NB4 (cell line): ENCODE measurements at regions not wholly inside any gene's neighbourhood (a gene's known extent, or its start where the extent isn't known, plus 50 kb on each side); places are given as distances from the start of the nearest gene placed in this dataset.

Experiments used
- DNase-seq: peaks from one replicate; pipeline ENCODE4 v3.0.0; 2010; ENCODE audit warnings: low read depth
- H3K4me3 ChIP-seq: one replicate; pipeline ENCODE4 v1.5.1; 2011; ENCODE audit warnings: mild to moderate bottlenecking, low read depth, low read length, moderate library complexity
- MYC ChIP-seq: IDR thresholded peaks from 2 replicates; pipeline ENCODE4 v1.6.1; 2011; ENCODE audit warnings: low read depth, low read length
- POLR2A ChIP-seq: IDR thresholded peaks from 2 replicates; pipeline ENCODE4 v1.6.1; 2011; ENCODE audit warnings: mild to moderate bottlenecking; ENCODE audit not compliant: insufficient read length; ENCODE audit errors: extremely low read depth
- TF ChIP-seq, protein P1 (sequence below): IDR thresholded peaks from 2 replicates; pipeline ENCODE4 v1.6.1; 2011; ENCODE audit warnings: low read depth, low read length
- TF ChIP-seq, protein P2 (sequence below): IDR thresholded peaks from one replicate; pipeline ENCODE4 v1.5.1; 2012; ENCODE audit warnings: low read depth, low read length

- no peak overlapping the region for H3K4me3 ChIP-seq
- DNase-seq: no peak
- TF ChIP-seq POLR2A (no peak), MYC (no peak)
- TF ChIP-seq, protein P1, sequence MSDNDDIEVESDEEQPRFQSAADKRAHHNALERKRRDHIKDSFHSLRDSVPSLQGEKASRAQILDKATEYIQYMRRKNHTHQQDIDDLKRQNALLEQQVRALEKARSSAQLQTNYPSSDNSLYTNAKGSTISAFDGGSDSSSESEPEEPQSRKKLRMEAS: no peak
- TF ChIP-seq, protein P2, sequence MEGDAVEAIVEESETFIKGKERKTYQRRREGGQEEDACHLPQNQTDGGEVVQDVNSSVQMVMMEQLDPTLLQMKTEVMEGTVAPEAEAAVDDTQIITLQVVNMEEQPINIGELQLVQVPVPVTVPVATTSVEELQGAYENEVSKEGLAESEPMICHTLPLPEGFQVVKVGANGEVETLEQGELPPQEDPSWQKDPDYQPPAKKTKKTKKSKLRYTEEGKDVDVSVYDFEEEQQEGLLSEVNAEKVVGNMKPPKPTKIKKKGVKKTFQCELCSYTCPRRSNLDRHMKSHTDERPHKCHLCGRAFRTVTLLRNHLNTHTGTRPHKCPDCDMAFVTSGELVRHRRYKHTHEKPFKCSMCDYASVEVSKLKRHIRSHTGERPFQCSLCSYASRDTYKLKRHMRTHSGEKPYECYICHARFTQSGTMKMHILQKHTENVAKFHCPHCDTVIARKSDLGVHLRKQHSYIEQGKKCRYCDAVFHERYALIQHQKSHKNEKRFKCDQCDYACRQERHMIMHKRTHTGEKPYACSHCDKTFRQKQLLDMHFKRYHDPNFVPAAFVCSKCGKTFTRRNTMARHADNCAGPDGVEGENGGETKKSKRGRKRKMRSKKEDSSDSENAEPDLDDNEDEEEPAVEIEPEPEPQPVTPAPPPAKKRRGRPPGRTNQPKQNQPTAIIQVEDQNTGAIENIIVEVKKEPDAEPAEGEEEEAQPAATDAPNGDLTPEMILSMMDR: no peak
These were observed 359.4 kb downstream of the ENC1 start for GRCh38 chr5:74281166-74281565.

GRCh38 chr5:74280306-74280705 lies 360.2 kb downstream of the ENC1 start:
- DNase-seq: no peak
- H3K4me3 ChIP-seq: no peak overlapping the region
- no peak for TF ChIP-seq MYC
- TF ChIP-seq, protein P2: no peak
- TF ChIP-seq, protein P1: no peak
- TF ChIP-seq POLR2A: no peak

GRCh38 chr5:74279244-74279643 lies 361.3 kb downstream of the ENC1 start:
- TF ChIP-seq, protein P1: no peak
- TF ChIP-seq, protein P2: no peak
- TF ChIP-seq POLR2A: no peak
- TF ChIP-seq MYC: no peak
- no peak overlapping the region for H3K4me3 ChIP-seq
- no peak for DNase-seq

DNA sequence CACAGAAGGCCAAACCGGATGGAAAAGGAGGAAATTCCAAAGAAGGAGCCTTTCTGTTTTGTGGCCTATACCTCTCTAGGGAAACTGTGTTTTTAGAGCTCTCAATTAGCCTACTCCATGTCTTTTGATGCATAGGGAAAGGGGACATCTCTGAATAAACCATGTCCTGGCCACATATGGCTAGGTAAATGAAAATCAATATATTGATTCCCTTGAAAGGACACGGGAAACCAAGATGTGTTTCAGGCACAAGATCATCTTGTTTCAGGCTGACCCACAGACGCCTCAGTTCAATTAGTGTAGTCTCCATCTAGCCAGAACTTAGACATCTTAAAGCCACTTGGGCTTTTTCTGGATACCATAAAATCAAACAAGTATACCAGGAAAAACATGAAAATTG lies 363.1 kb downstream of the ENC1 start:
- no peak overlapping the region for H3K4me3 ChIP-seq
- TF ChIP-seq, protein P2: no peak
- TF ChIP-seq, protein P1: no peak
- DNase-seq: no peak

DNA sequence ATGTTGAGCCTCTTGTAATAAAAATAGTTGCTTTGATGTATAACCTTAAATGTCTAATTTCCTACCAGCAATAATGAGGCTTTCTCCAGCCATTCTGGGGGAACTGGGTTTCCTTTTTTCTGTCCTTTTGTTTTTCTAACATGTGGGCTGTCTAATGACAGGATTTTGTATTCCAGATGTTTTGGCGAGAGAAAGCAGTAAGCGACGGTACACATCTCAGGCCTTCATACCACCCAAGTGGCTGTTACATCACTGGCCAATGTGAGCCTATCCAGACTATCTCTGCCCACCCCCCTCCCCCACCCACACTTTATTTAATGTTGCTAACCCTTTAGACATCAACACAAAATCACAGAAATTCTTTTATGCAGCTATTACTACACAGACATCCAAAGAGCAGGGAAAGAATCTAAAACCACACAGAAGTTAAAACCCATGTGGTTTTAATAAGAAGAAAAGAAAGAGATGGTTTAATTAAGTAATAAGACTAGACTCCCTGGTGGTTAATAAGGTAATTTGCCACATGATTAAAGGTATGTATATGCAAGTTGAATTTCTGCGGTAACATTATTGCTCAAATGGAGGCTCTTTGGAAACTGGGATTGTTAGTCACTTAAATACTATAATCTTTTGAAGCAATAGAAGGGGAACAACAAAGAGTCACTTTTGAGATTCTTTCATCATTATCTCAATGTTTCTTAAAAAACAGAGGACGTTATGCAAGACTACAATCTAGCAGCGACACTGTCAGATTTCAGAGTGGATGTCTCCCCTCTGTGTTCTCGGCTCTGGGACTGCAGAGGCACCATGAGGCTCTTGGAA lies 365.1 kb downstream of the ENC1 start:
- H3K4me3 ChIP-seq: no peak overlapping the region
- TF ChIP-seq MYC (no peak), POLR2A (no peak)
- TF ChIP-seq, protein P2: no peak
- TF ChIP-seq, protein P1: no peak
- no peak for DNase-seq

DNA sequence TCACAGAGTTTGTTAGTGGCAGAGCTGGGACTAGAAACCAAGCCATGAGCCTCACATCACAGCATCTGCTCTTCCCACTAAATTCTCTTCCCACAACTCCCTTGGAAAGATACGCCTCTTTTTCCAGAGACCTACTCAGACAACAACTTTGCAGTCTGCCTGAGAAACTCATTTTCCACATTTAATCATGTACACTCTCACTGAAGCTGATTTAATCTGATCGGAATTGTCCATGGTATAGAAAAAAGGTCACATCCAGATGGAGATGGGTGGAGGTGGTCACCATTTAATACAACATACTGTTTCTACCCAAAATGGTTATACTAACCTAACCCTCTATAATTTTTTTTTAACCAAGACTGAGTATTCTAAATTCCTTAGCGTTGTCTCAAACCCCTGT lies 366.2 kb downstream of the ENC1 start:
- TF ChIP-seq POLR2A (no peak), MYC (no peak)
- TF ChIP-seq, protein P1: no peak
- TF ChIP-seq, protein P2: no peak
- no peak overlapping the region for H3K4me3 ChIP-seq
- no peak for DNase-seq
